ENCODE measurements at regions not wholly inside any gene's neighbourhood (a gene's known extent, or its start where the extent isn't known, plus 50 kb on each side); places are given as distances from the start of the nearest gene placed in this dataset.

DNA sequence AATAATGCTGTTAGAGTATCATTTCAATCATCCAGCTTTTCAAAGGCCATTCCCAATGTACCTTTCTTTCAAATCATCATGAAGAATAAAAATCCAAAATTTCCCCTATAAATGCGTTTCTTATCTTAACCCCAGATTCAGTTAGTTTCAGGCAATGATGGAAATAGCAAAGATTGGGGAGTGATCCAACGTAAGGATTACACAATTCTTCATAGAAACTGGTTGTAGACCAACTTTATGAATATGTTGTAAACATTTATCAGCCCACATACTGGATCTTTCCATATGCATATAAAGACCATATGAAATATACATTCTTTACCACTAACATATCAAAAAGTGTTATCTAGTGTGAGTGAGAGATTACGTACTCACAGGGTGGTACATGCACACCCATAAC, 92.7 kb downstream of the ZC3H11B start:
- no peak for DNase-seq

GRCh38 chr1:219518907-219519248, 94.0 kb downstream of the ZC3H11B start:
- DNase-seq: no peak

DNA sequence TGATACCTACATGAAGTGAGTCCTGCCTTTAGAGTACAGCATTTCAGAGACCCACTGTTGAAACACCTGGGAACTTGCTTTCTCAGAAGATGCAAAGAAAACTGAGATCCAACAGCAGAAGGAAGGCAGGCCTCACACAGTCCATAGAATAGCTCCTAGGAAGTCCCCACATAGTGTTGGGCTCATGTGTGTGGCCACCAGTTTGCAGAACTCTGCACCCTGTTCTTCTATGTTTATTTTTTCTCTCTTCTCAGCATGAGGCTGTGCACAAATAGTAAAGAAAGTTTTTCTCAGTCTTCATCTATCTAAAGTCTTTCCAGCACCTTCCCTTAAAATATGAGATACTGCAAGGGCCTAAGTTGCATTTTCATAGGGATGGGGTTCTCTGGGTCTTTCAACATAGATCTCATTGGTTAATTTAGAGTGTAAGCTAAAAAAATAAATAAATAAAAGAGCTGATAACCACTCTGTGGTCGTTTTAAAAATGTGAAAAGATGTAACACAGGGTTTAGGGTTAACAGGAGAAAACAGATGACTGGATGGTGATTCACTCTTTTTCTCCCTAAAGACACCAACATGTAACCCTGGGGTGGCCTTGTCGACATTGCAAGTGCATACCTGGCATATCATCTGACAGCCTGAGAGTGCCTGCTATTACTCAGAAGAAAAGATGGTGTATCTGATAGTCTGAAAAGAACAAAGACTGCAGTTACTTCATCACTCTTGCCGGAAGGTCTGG, 94.6 kb downstream of the ZC3H11B start:
- DNase-seq: no peak

DNA sequence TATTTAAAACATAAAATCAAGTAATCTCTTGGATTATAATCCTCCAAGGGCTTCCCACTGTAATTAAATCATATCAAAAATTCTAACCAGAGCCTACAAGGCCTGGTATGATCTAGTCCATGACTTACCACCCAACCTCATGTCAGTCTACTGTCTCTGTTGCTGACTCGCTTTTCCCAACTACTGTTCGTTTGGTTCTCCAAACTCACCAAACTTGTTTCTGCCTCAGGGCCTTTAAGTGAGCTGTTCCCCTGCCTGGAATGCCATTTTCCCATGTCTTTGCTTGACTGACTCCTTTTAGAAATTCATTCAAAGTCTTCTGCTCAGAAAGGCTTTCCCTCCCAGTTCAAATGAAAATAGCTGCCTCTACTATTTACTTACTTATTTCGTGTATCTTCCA, 95.9 kb downstream of the ZC3H11B start:
- DNase-seq: no peak

GRCh38 chr1:219514728-219515127, 98.2 kb downstream of the ZC3H11B start:
- no peak for DNase-seq

DNA sequence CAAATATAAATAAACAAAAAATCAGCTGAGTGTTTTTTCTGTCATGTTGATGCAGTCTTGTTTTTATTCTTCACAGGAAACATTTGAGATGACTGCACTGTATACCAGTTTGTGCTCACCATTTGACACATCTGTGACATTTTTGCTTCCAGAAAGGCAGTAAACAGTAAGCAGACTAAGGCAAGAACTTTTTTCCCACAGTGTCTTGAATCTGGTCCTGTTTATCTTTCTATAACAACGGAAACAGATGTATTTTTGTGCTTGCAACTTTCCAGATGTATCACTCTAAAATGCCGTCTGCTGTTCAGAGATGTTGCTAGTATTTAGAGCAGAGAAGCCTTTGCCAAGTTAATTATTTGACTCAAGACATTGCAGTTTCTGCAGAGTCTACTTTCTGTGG, 105.5 kb downstream of the ZC3H11B start:
- DNase-seq: no peak

GRCh38 chr1:219506936-219507335, 106.0 kb downstream of the ZC3H11B start:
- DNase-seq: no peak

DNA sequence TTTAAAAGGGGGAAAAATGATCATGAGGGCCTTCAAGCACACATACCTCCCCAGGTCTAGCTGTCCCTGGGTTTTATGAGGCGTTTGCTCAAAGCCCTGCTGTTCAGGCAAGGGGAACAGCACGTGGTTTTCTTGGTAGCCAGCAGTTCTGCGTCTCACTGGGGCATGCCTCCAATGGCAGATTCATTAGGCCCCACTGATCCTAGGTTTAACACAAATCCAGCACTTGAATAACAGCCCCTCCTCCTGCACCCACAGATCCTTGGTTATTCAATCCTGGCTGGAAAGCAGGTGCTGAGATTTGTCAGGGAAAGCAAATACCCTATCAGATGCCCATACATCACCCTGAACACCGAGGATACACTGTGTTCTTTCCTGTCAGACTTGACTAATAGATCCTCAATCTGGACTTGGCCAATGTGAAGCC, 106.4 kb downstream of the ZC3H11B start:
- no peak for DNase-seq

- no peak for DNase-seq
These were observed 107.0 kb downstream of the ZC3H11B start for GRCh38 chr1:219505886-219506285.

- no peak for DNase-seq
These were observed 109.3 kb downstream of the ZC3H11B start for GRCh38 chr1:219503604-219504003.

DNA sequence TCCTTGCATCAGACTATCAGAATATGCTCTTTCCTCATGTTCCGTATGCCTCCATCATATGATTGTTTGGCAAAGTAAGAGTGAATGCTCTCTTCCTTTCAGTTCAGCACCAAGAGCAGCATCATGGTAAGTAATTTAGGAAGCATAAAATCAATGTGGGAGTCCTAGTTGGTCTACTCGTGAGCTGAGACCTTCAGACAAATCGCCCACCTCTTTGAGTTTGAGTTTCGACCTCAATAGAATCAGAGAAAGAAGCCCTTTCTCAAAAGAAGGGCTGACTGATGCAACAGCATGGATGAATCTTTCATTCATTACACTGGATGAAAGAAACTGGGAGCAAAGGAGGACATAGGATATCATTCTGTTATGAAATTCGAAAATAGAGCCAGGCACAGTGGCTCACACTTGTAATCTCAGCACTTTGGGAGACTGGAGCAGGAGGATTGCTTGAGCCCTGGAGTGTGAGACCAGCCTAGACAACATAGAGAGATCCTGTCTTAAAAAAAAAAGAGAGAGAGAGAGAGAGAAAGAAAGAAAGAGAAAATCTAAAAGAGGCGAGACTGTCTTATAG, 112.5 kb downstream of the ZC3H11B start:
- no peak for DNase-seq

DNA sequence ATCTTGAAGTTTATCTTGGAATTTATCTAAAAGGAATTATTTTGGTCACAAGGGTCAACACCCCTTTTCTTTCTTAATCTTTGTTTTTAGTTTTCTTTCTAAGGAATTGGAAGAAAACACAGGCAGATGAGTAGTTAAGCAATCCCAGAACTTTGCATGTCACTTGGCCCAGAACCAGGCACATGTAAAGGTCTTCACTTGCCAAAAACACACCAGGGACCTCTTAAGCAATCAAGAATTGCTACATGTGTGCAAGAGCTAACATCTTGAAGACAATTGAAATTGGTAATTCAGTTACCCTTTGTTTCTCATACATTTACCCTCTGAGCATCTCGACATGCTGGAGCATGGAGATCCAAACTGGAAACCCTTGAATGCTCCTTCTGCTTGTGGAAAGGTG, 114.2 kb downstream of the ZC3H11B start:
- DNase-seq: no peak

- no peak for DNase-seq
These were observed 117.0 kb downstream of the ZC3H11B start for GRCh38 chr1:219495737-219496408.

- DNase-seq: no peak
These were observed 120.2 kb downstream of the ZC3H11B start for GRCh38 chr1:219492717-219493116.

- DNase-seq: no peak
These were observed 122.3 kb downstream of the ZC3H11B start for GRCh38 chr1:219490566-219490965.

GRCh38 chr1:219489636-219490035, 123.3 kb downstream of the ZC3H11B start:
- no peak for DNase-seq

GRCh38 chr1:219488275-219488674, 124.6 kb downstream of the ZC3H11B start:
- DNase-seq: no peak

- DNase-seq: no peak
These were observed 129.4 kb downstream of the ZC3H11B start for GRCh38 chr1:219483530-219483929.

- DNase-seq: no peak
These were observed 132.9 kb downstream of the ZC3H11B start for GRCh38 chr1:219480011-219480410.

DNA sequence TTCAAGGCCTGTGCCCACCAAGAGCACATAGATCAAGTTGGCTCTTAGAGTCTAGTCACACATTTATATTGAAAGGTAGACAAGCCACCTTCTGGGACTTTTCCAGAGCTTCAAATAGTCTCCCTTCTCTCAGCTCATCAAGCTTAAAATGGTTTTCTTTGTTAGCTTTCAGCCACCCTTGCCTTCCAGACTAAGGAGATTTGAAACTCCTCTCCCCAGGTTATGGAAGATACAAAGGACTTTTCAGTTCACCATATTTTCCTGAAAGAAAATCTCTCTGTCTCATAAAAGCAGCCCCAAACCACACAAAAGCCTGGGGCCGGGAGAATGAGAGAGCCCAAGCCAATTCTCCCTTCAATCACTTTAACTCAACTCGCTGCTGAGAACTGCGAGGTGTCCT, 134.1 kb downstream of the ZC3H11B start:
- no peak for DNase-seq

DNA sequence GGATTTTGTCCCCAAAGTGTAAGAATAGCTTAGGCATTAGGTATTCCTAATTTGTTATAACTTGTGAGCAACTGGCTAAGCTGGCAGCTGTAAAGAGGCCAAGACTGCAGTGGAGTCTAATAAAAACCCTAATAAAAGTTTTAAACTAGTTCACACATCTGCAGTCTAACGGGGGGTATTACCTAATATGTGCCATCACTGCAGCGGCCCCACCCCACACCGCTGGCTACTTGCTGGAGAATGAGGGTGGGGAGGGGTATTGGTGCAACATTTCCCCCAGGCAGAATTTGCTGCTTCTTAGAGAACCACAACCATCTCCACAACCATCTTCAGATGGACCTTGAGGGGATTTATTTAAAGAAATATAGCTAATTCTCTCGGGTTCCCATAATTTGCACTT, 135.0 kb downstream of the ZC3H11B start:
- no peak for DNase-seq

DNA sequence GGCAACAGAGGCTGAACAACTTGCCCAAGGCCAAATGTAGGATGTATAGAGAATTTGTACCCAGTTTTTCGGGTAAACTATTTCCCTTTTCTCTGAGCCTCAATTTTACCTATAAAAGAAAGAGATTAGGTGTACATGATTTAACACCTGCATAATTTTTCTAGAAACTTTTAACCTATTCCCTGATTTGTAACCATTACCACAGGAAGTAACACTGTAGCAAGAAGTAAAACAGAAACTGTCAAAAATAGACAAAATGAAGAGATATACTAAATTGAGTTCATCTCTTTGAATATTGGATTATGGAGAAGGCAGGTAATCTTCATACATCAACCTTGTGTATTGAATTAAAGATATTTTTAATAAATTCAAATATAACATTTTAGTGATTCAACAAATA, 136.2 kb downstream of the ZC3H11B start:
- no peak for DNase-seq

GRCh38 chr1:219476116-219476515, 136.8 kb downstream of the ZC3H11B start:
- DNase-seq: no peak

DNA sequence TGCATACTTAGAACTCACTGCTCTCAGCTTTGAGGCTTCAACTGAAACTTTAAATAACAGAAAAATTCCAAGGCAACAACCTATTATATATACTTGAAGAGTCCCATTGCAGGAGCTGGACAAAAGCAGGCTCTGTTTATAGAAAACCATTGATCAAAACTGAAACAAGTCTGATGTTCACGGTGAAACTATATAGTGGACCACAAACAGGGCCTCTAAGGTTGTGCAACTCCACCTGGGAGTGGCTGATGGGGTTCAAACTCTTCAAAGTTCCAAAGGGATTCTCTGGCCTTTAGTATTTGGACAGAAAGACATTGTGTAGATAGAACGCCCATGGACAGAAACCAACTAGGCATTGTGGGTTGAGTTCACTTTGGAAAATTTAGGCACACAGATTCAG, 140.3 kb downstream of the ZC3H11B start:
- DNase-seq: no peak

DNA sequence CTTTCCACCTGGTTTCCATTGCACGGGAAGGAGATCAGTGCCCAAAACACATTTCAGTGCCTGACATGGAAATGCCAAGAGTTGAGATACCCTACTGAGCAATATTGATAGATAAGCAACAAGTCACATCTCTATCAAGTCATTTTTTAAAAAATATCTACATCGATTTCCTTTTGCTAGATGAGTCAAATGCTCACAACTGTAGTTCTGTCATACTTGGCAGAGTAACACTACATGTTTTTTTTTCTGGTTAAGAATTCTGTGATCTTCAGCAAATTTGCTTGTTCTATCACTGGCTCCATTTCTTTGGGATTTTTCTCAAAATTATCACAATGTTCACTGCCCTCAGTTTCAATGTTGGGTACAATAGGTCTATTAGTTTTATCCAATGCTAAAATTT, 145.4 kb downstream of the ZC3H11B start:
- no peak for DNase-seq
